H1 (cell line): ENCODE measurements at regions not wholly inside any gene's neighbourhood (a gene's known extent, or its start where the extent isn't known, plus 50 kb on each side); places are given as distances from the start of the nearest gene placed in this dataset.

ENCODE experiments used
- BCL11A ChIP-seq, 2 experiments: IDR thresholded peaks; one replicate each; pipeline ENCODE4 v1.6.1; 2011; ENCODE audit warnings: low read depth in 2 of 2, low read length in 2 of 2, mild to moderate bottlenecking in 2 of 2
- BRCA1 ChIP-seq: IDR thresholded peaks from 2 replicates; pipeline ENCODE4 v1.6.1; 2012; ENCODE audit warnings: low read depth, low read length, improper control_type of control experiment
- CEBPB ChIP-seq: IDR thresholded peaks from 2 replicates; pipeline ENCODE4 v1.6.1; 2012; ENCODE audit warnings: low read depth, low read length
- CHD2 ChIP-seq: IDR thresholded peaks from 2 replicates; pipeline ENCODE4 v1.6.1; 2012; ENCODE audit warnings: low read length, improper control_type of control experiment
- EP300 ChIP-seq, 2 experiments: IDR thresholded peaks; 1 replicate in 1 of 2; 2 replicates in 1 of 2; pipeline ENCODE4 v1.6.1; 2011 to 2012; ENCODE audit warnings: low read depth in 2 of 2, low read length in 2 of 2, mild to moderate bottlenecking in 2 of 2, borderline replicate concordance in 1 of 2, inconsistent platforms in 1 of 2, moderate library complexity in 1 of 2
- EZH2 ChIP-seq: fragments of 200-600 bp; sonication (generic); IDR thresholded peaks from 2 replicates; pipeline ENCODE4 v1.7.1; 2012; ENCODE audit warnings: low read depth, mild to moderate bottlenecking, moderate library complexity, low read length, inconsistent platforms; ENCODE audit not compliant: severe bottlenecking
- JUND ChIP-seq: IDR thresholded peaks from 2 replicates; pipeline ENCODE4 v1.6.1; 2011; ENCODE audit warnings: mild to moderate bottlenecking, improper control_type of control experiment, low read length
- POLR2A ChIP-seq, 2 experiments: IDR thresholded peaks; 1 replicate in 1 of 2; 2 replicates in 1 of 2; pipeline ENCODE4 v1.6.1; 2011; ENCODE audit warnings: low read depth in 2 of 2, low read length in 2 of 2, mild to moderate bottlenecking in 2 of 2; ENCODE audit errors: control extremely low read depth in 1 of 2
- POLR2AphosphoS5 ChIP-seq: IDR thresholded peaks from 2 replicates; pipeline ENCODE4 v1.6.1; 2011; ENCODE audit warnings: low read depth, low read length
- SIN3A ChIP-seq, 2 experiments: IDR thresholded peaks in 1 of 2; conservative IDR thresholded peaks in 1 of 2; 2 replicates each; pipeline ENCODE4 v1.6.1; 2011 to 2012; ENCODE audit warnings: low read length in 2 of 2, improper control_type of control experiment in 1 of 2, low read depth in 1 of 2, mild to moderate bottlenecking in 1 of 2
- SRF ChIP-seq: IDR thresholded peaks from 2 replicates; pipeline ENCODE4 v1.6.1; 2011; ENCODE audit warnings: mild to moderate bottlenecking, low read depth, low read length, moderate library complexity
- TBP ChIP-seq: IDR thresholded peaks from 2 replicates; pipeline ENCODE4 v1.6.1; 2011; ENCODE audit warnings: low read depth, low read length, improper control_type of control experiment
- TF ChIP-seq, protein P1 (sequence below), 3 experiments: IDR thresholded peaks; 1 replicate in 2 of 3; 2 replicates in 1 of 3; pipeline versions ENCODE4 v1.5.1 to v1.6.1; 2011; ENCODE audit warnings: low read length in 3 of 3, mild to moderate bottlenecking in 3 of 3, inconsistent platforms in 2 of 3, low read depth in 1 of 3, moderate library complexity in 1 of 3; ENCODE audit not compliant: insufficient read depth in 1 of 3; ENCODE audit errors: control extremely low read depth in 1 of 3
- TF ChIP-seq, protein P2 (sequence below): IDR thresholded peaks from 2 replicates; pipeline ENCODE4 v1.6.1; 2012; ENCODE audit warnings: inconsistent platforms

DNA sequence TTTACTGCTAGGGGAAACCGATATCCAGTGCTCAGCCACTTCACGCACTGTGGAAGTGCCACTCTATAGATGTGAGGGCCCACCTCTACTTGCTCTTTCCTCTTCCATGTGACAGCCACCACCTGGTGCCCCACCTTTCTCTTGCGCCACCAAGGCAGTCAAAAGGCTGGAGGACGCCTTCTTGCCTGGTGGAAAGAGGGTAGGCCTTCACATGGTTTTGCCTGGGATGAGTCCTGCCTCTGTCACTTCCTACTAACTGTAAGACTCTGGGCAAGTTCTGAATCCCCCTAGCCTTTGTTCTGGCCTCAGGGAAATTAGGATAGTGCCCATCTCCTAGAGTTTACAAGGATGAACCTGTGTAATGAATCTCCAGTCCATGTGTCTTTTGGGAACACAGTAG, 66.1 kb upstream of the ODC1 start:
- TF ChIP-seq BCL11A (IDR thresholded peaks at IDR 0.05; ENCODE audit: low read depth in 2 of 2, low read length in 2 of 2) = no peak
- no peak for TF ChIP-seq EP300 (IDR thresholded peaks at IDR 0.05; ENCODE audit: borderline replicate concordance in 1 of 2, low read depth in 2 of 2, low read length in 2 of 2)
- TF ChIP-seq POLR2AphosphoS5 = no peak
- no peak for TF ChIP-seq CHD2
- TF ChIP-seq, protein P1, sequence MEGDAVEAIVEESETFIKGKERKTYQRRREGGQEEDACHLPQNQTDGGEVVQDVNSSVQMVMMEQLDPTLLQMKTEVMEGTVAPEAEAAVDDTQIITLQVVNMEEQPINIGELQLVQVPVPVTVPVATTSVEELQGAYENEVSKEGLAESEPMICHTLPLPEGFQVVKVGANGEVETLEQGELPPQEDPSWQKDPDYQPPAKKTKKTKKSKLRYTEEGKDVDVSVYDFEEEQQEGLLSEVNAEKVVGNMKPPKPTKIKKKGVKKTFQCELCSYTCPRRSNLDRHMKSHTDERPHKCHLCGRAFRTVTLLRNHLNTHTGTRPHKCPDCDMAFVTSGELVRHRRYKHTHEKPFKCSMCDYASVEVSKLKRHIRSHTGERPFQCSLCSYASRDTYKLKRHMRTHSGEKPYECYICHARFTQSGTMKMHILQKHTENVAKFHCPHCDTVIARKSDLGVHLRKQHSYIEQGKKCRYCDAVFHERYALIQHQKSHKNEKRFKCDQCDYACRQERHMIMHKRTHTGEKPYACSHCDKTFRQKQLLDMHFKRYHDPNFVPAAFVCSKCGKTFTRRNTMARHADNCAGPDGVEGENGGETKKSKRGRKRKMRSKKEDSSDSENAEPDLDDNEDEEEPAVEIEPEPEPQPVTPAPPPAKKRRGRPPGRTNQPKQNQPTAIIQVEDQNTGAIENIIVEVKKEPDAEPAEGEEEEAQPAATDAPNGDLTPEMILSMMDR (IDR thresholded peaks at IDR 0.05; ENCODE audit: control extremely low read depth in 1 of 3, insufficient read depth in 1 of 3, low read depth in 1 of 3, low read length in 3 of 3) = no peak
- TF ChIP-seq, protein P2, sequence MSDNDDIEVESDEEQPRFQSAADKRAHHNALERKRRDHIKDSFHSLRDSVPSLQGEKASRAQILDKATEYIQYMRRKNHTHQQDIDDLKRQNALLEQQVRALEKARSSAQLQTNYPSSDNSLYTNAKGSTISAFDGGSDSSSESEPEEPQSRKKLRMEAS = no peak
- no peak for TF ChIP-seq EZH2
- TF ChIP-seq SRF = no peak
- no peak for TF ChIP-seq JUND
- TF ChIP-seq SIN3A (conservative IDR thresholded peaks at IDR 0.05 in 1 of 2, IDR thresholded peaks at IDR 0.05 in 1 of 2; ENCODE audit: low read depth in 1 of 2, low read length in 2 of 2) = no peak
- TF ChIP-seq POLR2A (IDR thresholded peaks at IDR 0.05; ENCODE audit: control extremely low read depth in 1 of 2, low read depth in 2 of 2, low read length in 2 of 2) = no peak
- TF ChIP-seq BRCA1 = no peak
- TF ChIP-seq TBP = no peak
- no peak for TF ChIP-seq CEBPB
